Liver (tissue), 8 donors: ENCODE measurements at regions not wholly inside any gene's neighbourhood (a gene's known extent, or its start where the extent isn't known, plus 50 kb on each side); places are given as distances from the start of the nearest gene placed in this dataset.

Source experiments
- DNase-seq: peaks from one replicate; pipeline ENCODE4 v3.0.0-alpha.2; 2017; ENCODE audit warnings: low spot score
- H3K27ac ChIP-seq, 2 donors: one replicate each; pipeline ENCODE4 v1.7.0; 2013; ENCODE audit warnings: inconsistent platforms in 2 of 2, low read length in 2 of 2, control low read depth in 1 of 2, low read depth in 1 of 2, mild to moderate bottlenecking in 1 of 2
- H3K27me3 ChIP-seq, 4 donors: one replicate each; pipeline versions ENCODE4 v1.6.1 to v1.7.0; 2013; ENCODE audit warnings: low read length in 3 of 4, inconsistent platforms in 1 of 4, mild to moderate bottlenecking in 1 of 4, moderate library complexity in 1 of 4; ENCODE audit not compliant: control insufficient read depth in 4 of 4, insufficient read depth in 4 of 4
- H3K36me3 ChIP-seq, 4 donors: one replicate each; pipeline versions ENCODE4 v1.6.1 to v1.7.0; 2013; ENCODE audit warnings: low read length in 3 of 4, mild to moderate bottlenecking in 3 of 4, low read depth in 1 of 4, moderate library complexity in 1 of 4; ENCODE audit not compliant: control insufficient read depth in 4 of 4, insufficient read depth in 3 of 4
- H3K4me1 ChIP-seq, 4 donors: one replicate each; pipeline versions ENCODE4 v1.6.1 to v1.7.0; 2013; ENCODE audit warnings: low read length in 3 of 4, mild to moderate bottlenecking in 3 of 4, moderate library complexity in 1 of 4; ENCODE audit not compliant: control insufficient read depth in 4 of 4, insufficient read depth in 4 of 4
- H3K4me3 ChIP-seq, 3 donors: one replicate each; pipeline versions ENCODE4 v1.6.1 to v1.7.0; 2013; ENCODE audit warnings: low read length in 3 of 3, control low read depth in 1 of 3, low read depth in 1 of 3, mild to moderate bottlenecking in 1 of 3
- H3K9ac ChIP-seq, 2 donors: one replicate each; pipeline ENCODE4 v1.7.0; 2013; ENCODE audit warnings: low read length in 2 of 2, mild to moderate bottlenecking in 2 of 2, moderate library complexity in 2 of 2, control low read depth in 1 of 2, low read depth in 1 of 2
- H3K9me3 ChIP-seq, 4 donors: one replicate each; pipeline versions ENCODE4 v1.6.1 to v1.7.0; 2013; ENCODE audit warnings: low read length in 3 of 4; ENCODE audit not compliant: control insufficient read depth in 4 of 4
- EGR1 ChIP-seq, 2 donors: IDR thresholded peaks; 2 replicates each; pipeline ENCODE4 v1.6.1; 2016 to 2018; ENCODE audit warnings: antibody characterized with exemption in 2 of 2, low read depth in 2 of 2
- FOXA1 ChIP-seq: IDR thresholded peaks from 2 replicates; pipeline ENCODE4 v1.6.1; 2016; ENCODE audit warnings: antibody characterized with exemption
- FOXA2 ChIP-seq: IDR thresholded peaks from 2 replicates; pipeline ENCODE4 v1.6.1; 2016; ENCODE audit warnings: antibody characterized with exemption
- GABPA ChIP-seq, 2 donors: IDR thresholded peaks in 1 of 2; conservative IDR thresholded peaks in 1 of 2; 2 replicates each; pipeline ENCODE4 v1.6.1; 2016; ENCODE audit warnings: antibody characterized with exemption in 2 of 2, mild to moderate bottlenecking in 1 of 2, moderate library complexity in 1 of 2
- HNF4A ChIP-seq, 2 donors: conservative IDR thresholded peaks; 2 replicates each; pipeline ENCODE4 v1.6.1; 2016; ENCODE audit warnings: antibody characterized with exemption in 2 of 2, mild to moderate bottlenecking in 2 of 2
- HNF4G ChIP-seq: IDR thresholded peaks from 2 replicates; pipeline ENCODE4 v1.6.1; 2016; ENCODE audit warnings: antibody characterized with exemption
- JUND ChIP-seq, 2 donors: IDR thresholded peaks; 2 replicates each; pipeline ENCODE4 v1.6.1; 2016; ENCODE audit warnings: antibody characterized with exemption in 2 of 2
- NR2F2 ChIP-seq: IDR thresholded peaks from 2 replicates; pipeline ENCODE4 v1.6.1; 2016; ENCODE audit warnings: antibody characterized with exemption
- RAD21 ChIP-seq, 2 donors: IDR thresholded peaks; 2 replicates each; pipeline ENCODE4 v1.6.1; 2016; ENCODE audit warnings: antibody characterized with exemption in 2 of 2, mild to moderate bottlenecking in 2 of 2
- RXRA ChIP-seq, 2 donors: IDR thresholded peaks; 2 replicates each; pipeline ENCODE4 v1.6.1; 2017 to 2018; ENCODE audit warnings: antibody characterized with exemption in 2 of 2, mild to moderate bottlenecking in 1 of 2
- SP1 ChIP-seq: IDR thresholded peaks from 2 replicates; pipeline ENCODE4 v1.6.1; 2018; ENCODE audit warnings: antibody characterized with exemption, mild to moderate bottlenecking
- TAF1 ChIP-seq: conservative IDR thresholded peaks from 2 replicates; pipeline ENCODE4 v1.6.1; 2016; ENCODE audit warnings: antibody characterized with exemption, mild to moderate bottlenecking
- YY1 ChIP-seq: IDR thresholded peaks from 2 replicates; pipeline ENCODE4 v1.6.1; 2016; ENCODE audit warnings: antibody characterized with exemption, mild to moderate bottlenecking
- WGBS: extraction: QIAGEN DNeasy Blood & Tissue Kit; methylation state at CpG from one replicate; pipeline ENCODE4 v1.1.7; 2013; 5-methylcytosine and 5-hydroxymethylcytosine counted together
- TF ChIP-seq, protein P1 (sequence below): IDR thresholded peaks from 2 replicates; pipeline ENCODE4 v1.6.1; 2016; ENCODE audit warnings: antibody characterized with exemption
- TF ChIP-seq, protein P2 (sequence below): IDR thresholded peaks from 2 replicates; pipeline ENCODE4 v1.6.1; 2016; ENCODE audit warnings: antibody characterized with exemption
- TF ChIP-seq, protein P3 (sequence below): IDR thresholded peaks from 2 replicates; pipeline ENCODE4 v1.6.1; 2016; ENCODE audit warnings: antibody characterized with exemption
- TF ChIP-seq, protein P4 (sequence below): fragments of 150-350 bp; IDR thresholded peaks from 2 replicates; pipeline ENCODE4 v1.5.1; 2017; ENCODE audit warnings: improper control_type of control experiment, low read depth, low read length; ENCODE audit not compliant: missing input control
- TF ChIP-seq, protein P5 (sequence below): IDR thresholded peaks from 2 replicates; pipeline ENCODE4 v1.6.1; 2016; ENCODE audit warnings: antibody characterized with exemption, mild to moderate bottlenecking
- donor health status: healthy.
- donor health status: healthy.
- donor health status: healthy.
- donor health status: healthy.
- donor health status: healthy.

DNA sequence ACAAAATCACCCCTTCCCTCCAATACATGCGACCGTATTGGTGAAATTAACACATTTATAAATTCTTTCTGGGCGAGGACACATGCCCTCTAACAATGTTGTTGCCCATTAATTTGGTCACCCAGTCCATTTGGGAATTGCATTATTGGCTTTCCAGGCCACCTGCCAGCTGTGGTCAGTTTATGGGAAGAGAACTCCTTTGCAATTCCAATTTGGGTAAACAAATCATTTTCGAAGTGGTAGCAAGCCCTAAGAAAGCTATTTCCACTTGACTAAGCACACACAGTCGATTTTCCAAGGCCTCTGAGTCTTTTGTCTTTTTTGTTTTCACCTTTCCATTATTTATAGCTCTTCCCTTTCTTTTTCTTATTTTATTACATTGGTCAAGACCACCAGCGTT is 362.3 kb upstream of the RGMA start:
- Histone ChIP-seq H3K27me3 (peaks cover 0 to 6% (median 0%) of the 10 kb centered on the region in 4 donors), H3K9me3 (peaks cover 0 to 3% (median 0%) of the 10 kb centered on the region in 4 donors), H3K27ac (no peak overlapping the region), H3K36me3 (no peaks in the 10 kb centered on the region), H3K4me3 (no peak overlapping the region), H3K4me1 (no peaks in the 10 kb centered on the region), H3K9ac (no peak overlapping the region)
- WGBS, result 60% methylated on average over 6 of the region's 6 CpGs
- no peak for DNase-seq
- no peak for TF ChIP-seq YY1
- TF ChIP-seq FOXA1, result no peak
- TF ChIP-seq SP1, result no peak
- TF ChIP-seq RXRA (IDR thresholded peaks at IDR 0.05), result no peak
- TF ChIP-seq EGR1 (IDR thresholded peaks at IDR 0.05; ENCODE audit: low read depth in 2 of 2), result no peak
- no peak for TF ChIP-seq FOXA2
- TF ChIP-seq RAD21 (IDR thresholded peaks at IDR 0.05), result no peak
- TF ChIP-seq GABPA (IDR thresholded peaks at IDR 0.05 in 1 of 2, conservative IDR thresholded peaks at IDR 0.05 in 1 of 2), result no peak
- TF ChIP-seq, protein P1, sequence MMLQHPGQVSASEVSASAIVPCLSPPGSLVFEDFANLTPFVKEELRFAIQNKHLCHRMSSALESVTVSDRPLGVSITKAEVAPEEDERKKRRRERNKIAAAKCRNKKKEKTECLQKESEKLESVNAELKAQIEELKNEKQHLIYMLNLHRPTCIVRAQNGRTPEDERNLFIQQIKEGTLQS, result no peak
- TF ChIP-seq, protein P2, sequence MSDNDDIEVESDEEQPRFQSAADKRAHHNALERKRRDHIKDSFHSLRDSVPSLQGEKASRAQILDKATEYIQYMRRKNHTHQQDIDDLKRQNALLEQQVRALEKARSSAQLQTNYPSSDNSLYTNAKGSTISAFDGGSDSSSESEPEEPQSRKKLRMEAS, result no peak
- TF ChIP-seq, protein P3, sequence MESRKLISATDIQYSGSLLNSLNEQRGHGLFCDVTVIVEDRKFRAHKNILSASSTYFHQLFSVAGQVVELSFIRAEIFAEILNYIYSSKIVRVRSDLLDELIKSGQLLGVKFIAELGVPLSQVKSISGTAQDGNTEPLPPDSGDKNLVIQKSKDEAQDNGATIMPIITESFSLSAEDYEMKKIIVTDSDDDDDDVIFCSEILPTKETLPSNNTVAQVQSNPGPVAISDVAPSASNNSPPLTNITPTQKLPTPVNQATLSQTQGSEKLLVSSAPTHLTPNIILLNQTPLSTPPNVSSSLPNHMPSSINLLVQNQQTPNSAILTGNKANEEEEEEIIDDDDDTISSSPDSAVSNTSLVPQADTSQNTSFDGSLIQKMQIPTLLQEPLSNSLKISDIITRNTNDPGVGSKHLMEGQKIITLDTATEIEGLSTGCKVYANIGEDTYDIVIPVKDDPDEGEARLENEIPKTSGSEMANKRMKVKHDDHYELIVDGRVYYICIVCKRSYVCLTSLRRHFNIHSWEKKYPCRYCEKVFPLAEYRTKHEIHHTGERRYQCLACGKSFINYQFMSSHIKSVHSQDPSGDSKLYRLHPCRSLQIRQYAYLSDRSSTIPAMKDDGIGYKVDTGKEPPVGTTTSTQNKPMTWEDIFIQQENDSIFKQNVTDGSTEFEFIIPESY, result no peak
- no peak for TF ChIP-seq HNF4A (conservative IDR thresholded peaks at IDR 0.05)
- no peak for TF ChIP-seq JUND (IDR thresholded peaks at IDR 0.05)
- TF ChIP-seq, protein P4, sequence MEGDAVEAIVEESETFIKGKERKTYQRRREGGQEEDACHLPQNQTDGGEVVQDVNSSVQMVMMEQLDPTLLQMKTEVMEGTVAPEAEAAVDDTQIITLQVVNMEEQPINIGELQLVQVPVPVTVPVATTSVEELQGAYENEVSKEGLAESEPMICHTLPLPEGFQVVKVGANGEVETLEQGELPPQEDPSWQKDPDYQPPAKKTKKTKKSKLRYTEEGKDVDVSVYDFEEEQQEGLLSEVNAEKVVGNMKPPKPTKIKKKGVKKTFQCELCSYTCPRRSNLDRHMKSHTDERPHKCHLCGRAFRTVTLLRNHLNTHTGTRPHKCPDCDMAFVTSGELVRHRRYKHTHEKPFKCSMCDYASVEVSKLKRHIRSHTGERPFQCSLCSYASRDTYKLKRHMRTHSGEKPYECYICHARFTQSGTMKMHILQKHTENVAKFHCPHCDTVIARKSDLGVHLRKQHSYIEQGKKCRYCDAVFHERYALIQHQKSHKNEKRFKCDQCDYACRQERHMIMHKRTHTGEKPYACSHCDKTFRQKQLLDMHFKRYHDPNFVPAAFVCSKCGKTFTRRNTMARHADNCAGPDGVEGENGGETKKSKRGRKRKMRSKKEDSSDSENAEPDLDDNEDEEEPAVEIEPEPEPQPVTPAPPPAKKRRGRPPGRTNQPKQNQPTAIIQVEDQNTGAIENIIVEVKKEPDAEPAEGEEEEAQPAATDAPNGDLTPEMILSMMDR, result no peak
- no peak for TF ChIP-seq HNF4G
- no peak for TF ChIP-seq TAF1
- TF ChIP-seq NR2F2, result no peak
- TF ChIP-seq, protein P5, sequence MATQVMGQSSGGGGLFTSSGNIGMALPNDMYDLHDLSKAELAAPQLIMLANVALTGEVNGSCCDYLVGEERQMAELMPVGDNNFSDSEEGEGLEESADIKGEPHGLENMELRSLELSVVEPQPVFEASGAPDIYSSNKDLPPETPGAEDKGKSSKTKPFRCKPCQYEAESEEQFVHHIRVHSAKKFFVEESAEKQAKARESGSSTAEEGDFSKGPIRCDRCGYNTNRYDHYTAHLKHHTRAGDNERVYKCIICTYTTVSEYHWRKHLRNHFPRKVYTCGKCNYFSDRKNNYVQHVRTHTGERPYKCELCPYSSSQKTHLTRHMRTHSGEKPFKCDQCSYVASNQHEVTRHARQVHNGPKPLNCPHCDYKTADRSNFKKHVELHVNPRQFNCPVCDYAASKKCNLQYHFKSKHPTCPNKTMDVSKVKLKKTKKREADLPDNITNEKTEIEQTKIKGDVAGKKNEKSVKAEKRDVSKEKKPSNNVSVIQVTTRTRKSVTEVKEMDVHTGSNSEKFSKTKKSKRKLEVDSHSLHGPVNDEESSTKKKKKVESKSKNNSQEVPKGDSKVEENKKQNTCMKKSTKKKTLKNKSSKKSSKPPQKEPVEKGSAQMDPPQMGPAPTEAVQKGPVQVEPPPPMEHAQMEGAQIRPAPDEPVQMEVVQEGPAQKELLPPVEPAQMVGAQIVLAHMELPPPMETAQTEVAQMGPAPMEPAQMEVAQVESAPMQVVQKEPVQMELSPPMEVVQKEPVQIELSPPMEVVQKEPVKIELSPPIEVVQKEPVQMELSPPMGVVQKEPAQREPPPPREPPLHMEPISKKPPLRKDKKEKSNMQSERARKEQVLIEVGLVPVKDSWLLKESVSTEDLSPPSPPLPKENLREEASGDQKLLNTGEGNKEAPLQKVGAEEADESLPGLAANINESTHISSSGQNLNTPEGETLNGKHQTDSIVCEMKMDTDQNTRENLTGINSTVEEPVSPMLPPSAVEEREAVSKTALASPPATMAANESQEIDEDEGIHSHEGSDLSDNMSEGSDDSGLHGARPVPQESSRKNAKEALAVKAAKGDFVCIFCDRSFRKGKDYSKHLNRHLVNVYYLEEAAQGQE, result no peak
